ENCODE measurements at regions not wholly inside any gene's neighbourhood (a gene's known extent, or its start where the extent isn't known, plus 50 kb on each side); places are given as distances from the start of the nearest gene placed in this dataset.

GRCh38 chr1:115170377-115170776 is 81.1 kb upstream of the TSPAN2 start:
- TF ChIP-seq, protein P1, sequence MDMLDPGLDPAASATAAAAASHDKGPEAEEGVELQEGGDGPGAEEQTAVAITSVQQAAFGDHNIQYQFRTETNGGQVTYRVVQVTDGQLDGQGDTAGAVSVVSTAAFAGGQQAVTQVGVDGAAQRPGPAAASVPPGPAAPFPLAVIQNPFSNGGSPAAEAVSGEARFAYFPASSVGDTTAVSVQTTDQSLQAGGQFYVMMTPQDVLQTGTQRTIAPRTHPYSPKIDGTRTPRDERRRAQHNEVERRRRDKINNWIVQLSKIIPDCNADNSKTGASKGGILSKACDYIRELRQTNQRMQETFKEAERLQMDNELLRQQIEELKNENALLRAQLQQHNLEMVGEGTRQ (IDR thresholded peaks at IDR 0.05; ENCODE audit: low read length) = no peak
- no peak for TF ChIP-seq RFX5 (IDR thresholded peaks at IDR 0.05; ENCODE audit: borderline replicate concordance, low read depth, low read length)
- no peak for TF ChIP-seq EP300 (IDR thresholded peaks at IDR 0.05; ENCODE audit: borderline replicate concordance in 1 of 2, low read depth in 2 of 2, low read length in 2 of 2)
- no peak for TF ChIP-seq KDM1A (IDR thresholded peaks at IDR 0.05; ENCODE audit: borderline replicate concordance, low read length)
- TF ChIP-seq CTCF (IDR thresholded peaks at IDR 0.05; ENCODE audit: control extremely low read depth in 1 of 3, insufficient read depth in 1 of 3, low read depth in 1 of 3, low read length in 3 of 3) = no peak
- no peak for TF ChIP-seq GABPA (IDR thresholded peaks at IDR 0.05; ENCODE audit: borderline replicate concordance, insufficient read depth, low read length)
- no peak for TF ChIP-seq BRCA1 (IDR thresholded peaks at IDR 0.05; ENCODE audit: low read depth, low read length)
- no peak for TF ChIP-seq CREB1 (IDR thresholded peaks at IDR 0.05)
- TF ChIP-seq KDM5A (IDR thresholded peaks at IDR 0.05; ENCODE audit: low read length) = no peak
- no peak for TF ChIP-seq RNF2 (IDR thresholded peaks at IDR 0.05; ENCODE audit: borderline replicate concordance, low read depth, low read length, missing control alignments, poor library complexity, severe bottlenecking)
- TF ChIP-seq, protein P2, sequence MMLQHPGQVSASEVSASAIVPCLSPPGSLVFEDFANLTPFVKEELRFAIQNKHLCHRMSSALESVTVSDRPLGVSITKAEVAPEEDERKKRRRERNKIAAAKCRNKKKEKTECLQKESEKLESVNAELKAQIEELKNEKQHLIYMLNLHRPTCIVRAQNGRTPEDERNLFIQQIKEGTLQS (IDR thresholded peaks at IDR 0.05; ENCODE audit: insufficient read depth, low read depth, low read length) = no peak
- TF ChIP-seq JUN (IDR thresholded peaks at IDR 0.05; ENCODE audit: low read depth, low read length) = no peak
- TF ChIP-seq EZH2 (IDR thresholded peaks at IDR 0.05; ENCODE audit: low read depth, low read length, severe bottlenecking) = no peak

Measured in H1 (cell line).